ENCODE measurements at regions not wholly inside any gene's neighbourhood (a gene's known extent, or its start where the extent isn't known, plus 50 kb on each side); places are given as distances from the start of the nearest gene placed in this dataset.

- TF ChIP-seq CTCF (IDR thresholded peaks at IDR 0.05; ENCODE audit: insufficient read depth, low read length): no peak
- no peak for DNase-seq (ENCODE audit: low read depth)
- H3K4me3 ChIP-seq (ENCODE audit: low read depth, low read length): no peak overlapping the region
These were observed 67.5 kb upstream of the PIK3R1 start for GRCh38 chr5:68148096-68148495.

GRCh38 chr5:68147659-68148058 is 67.9 kb upstream of the PIK3R1 start:
- TF ChIP-seq CTCF (IDR thresholded peaks at IDR 0.05; ENCODE audit: insufficient read depth, low read length): no peak
- H3K4me3 ChIP-seq (ENCODE audit: low read depth, low read length): no peak overlapping the region
- no peak for DNase-seq (ENCODE audit: low read depth)

- H3K4me3 ChIP-seq (ENCODE audit: low read depth, low read length): no peak overlapping the region
- no peak for TF ChIP-seq CTCF (IDR thresholded peaks at IDR 0.05; ENCODE audit: insufficient read depth, low read length)
- DNase-seq (ENCODE audit: low read depth): peak; percentile 40
These were observed 74.1 kb upstream of the PIK3R1 start for GRCh38 chr5:68141494-68141893.

- H3K4me3 ChIP-seq (ENCODE audit: low read depth, low read length): no peak overlapping the region
- DNase-seq (ENCODE audit: low read depth): no peak
- no peak for TF ChIP-seq CTCF (IDR thresholded peaks at IDR 0.05; ENCODE audit: insufficient read depth, low read length)
These were observed 74.8 kb upstream of the PIK3R1 start for GRCh38 chr5:68140763-68141162.

GRCh38 chr5:68139611-68140441 is 75.7 kb upstream of the PIK3R1 start:
- no peak for TF ChIP-seq CTCF (IDR thresholded peaks at IDR 0.05; ENCODE audit: insufficient read depth, low read length)
- DNase-seq (ENCODE audit: low read depth): peak; percentile 16
- no peak overlapping the region for H3K4me3 ChIP-seq (ENCODE audit: low read depth, low read length)

- peak; percentile 66 for DNase-seq (ENCODE audit: low read depth)
- H3K4me3 ChIP-seq (ENCODE audit: low read depth, low read length): no peak overlapping the region
- no peak for TF ChIP-seq CTCF (IDR thresholded peaks at IDR 0.05; ENCODE audit: insufficient read depth, low read length)
These were observed 77.9 kb upstream of the PIK3R1 start for GRCh38 chr5:68137511-68138140.

All from fibroblast of the aortic adventitia (primary cell).